Fibroblast of skin of abdomen (primary cell): ENCODE measurements at regions not wholly inside any gene's neighbourhood (a gene's known extent, or its start where the extent isn't known, plus 50 kb on each side); places are given as distances from the start of the nearest gene placed in this dataset.
A peak's percentile ranks its signal among the peaks of the same experiment; 100 is the strongest.
"Not testable (repeated sequence)": the region's sequence is repeated elsewhere in the genome, so short reads cannot be mapped to it uniquely, and the experiment has no call there.

ENCODE experiments used
- DNase-seq: peaks from one replicate; pipeline ENCODE4 v3.0.0-alpha.2; 2013

GRCh38 chrX:84865113-84865512 is 138.6 kb upstream of the APOOL start:
- peak; percentile 1 for DNase-seq

GRCh38 chrX:84870281-84870680 is 133.4 kb upstream of the APOOL start:
- DNase-seq: not testable (repeated sequence)

GRCh38 chrX:84872160-84872771 is 131.4 kb upstream of the APOOL start:
- DNase-seq: peak; percentile 1

GRCh38 chrX:84873176-84873575 is 130.5 kb upstream of the APOOL start:
- no peak for DNase-seq

GRCh38 chrX:84876876-84877275 is 126.8 kb upstream of the APOOL start:
- DNase-seq: no peak

- DNase-seq: no peak
Measured at GRCh38 chrX:84893897-84894296, 109.8 kb upstream of the APOOL start.

- no peak for DNase-seq
Measured at GRCh38 chrX:84907324-84907968, 96.2 kb upstream of the APOOL start.

GRCh38 chrX:84909151-84909550 is 94.5 kb upstream of the APOOL start:
- DNase-seq: no peak

- DNase-seq: no peak
Measured at GRCh38 chrX:84924624-84925023, 79.1 kb upstream of the APOOL start.

GRCh38 chrX:84932814-84933213 is 70.9 kb upstream of the APOOL start:
- no peak for DNase-seq

GRCh38 chrX:84933956-84934556 is 69.6 kb upstream of the APOOL start:
- no peak for DNase-seq
